Keratinocyte (primary cell): ENCODE measurements at regions not wholly inside any gene's neighbourhood (a gene's known extent, or its start where the extent isn't known, plus 50 kb on each side); places are given as distances from the start of the nearest gene placed in this dataset.

Experiments used
- DNase-seq: peaks from one replicate; pipeline ENCODE4 v3.0.0-alpha.2; 2011; ENCODE audit warnings: low read depth, missing footprints, low spot score
- FAIRE-seq: peaks from 2 replicates; lab custom pipeline; 2011; peaks lifted over from hg19 to GRCh38; lab: Jason Lieb, UNC
- H2AFZ ChIP-seq: 2 replicates; pipeline ENCODE4 v1.6.0; 2012; ENCODE audit warnings: low read length, control low read depth, inconsistent platforms; ENCODE audit not compliant: control insufficient read depth
- H3K27ac ChIP-seq: 2 replicates; pipeline ENCODE4 v1.5.1; 2011; ENCODE audit warnings: low read length; ENCODE audit not compliant: control insufficient read depth, insufficient read depth
- H3K27me3 ChIP-seq: 3 replicates; pipeline ENCODE4 v1.6.0; 2011; ENCODE audit warnings: low read length; ENCODE audit not compliant: control insufficient read depth, insufficient read depth; ENCODE audit errors: extremely low read depth
- H3K36me3 ChIP-seq, 2 experiments: 2 replicates in 1 of 2; 3 replicates in 1 of 2; pipeline ENCODE4 v1.5.1; 2011; ENCODE audit warnings: low read length in 2 of 2, mild to moderate bottlenecking in 1 of 2; ENCODE audit not compliant: control insufficient read depth in 2 of 2, insufficient read depth in 2 of 2; ENCODE audit errors: extremely low read depth in 1 of 2
- H3K4me1 ChIP-seq: 3 replicates; pipeline ENCODE4 v1.5.1; 2011; ENCODE audit warnings: low read length; ENCODE audit not compliant: control insufficient read depth, insufficient read depth; ENCODE audit errors: extremely low read depth
- H3K4me2 ChIP-seq: 3 replicates; pipeline ENCODE4 v1.6.0; 2011; ENCODE audit warnings: low read depth, low read length; ENCODE audit not compliant: control insufficient read depth, insufficient read depth; ENCODE audit errors: extremely low read depth
- H3K4me3 ChIP-seq, 3 experiments: fragments of 200-600 bp in 1 of 3; sonication (generic) in 1 of 3; 2 replicates in 2 of 3; 3 replicates in 1 of 3; pipeline ENCODE4 v1.5.1; 2011 to 2016; ENCODE audit warnings: low read length in 3 of 3, mild to moderate bottlenecking in 3 of 3, control low read depth in 2 of 3, inconsistent platforms in 1 of 3, low read depth in 1 of 3, mixed read lengths in 1 of 3, mixed run types in 1 of 3, moderate library complexity in 1 of 3; ENCODE audit not compliant: control insufficient read depth in 2 of 3, insufficient read depth in 2 of 3; ENCODE audit errors: extremely low read depth in 1 of 3
- H3K79me2 ChIP-seq: 2 replicates; pipeline ENCODE4 v1.6.0; 2012; ENCODE audit warnings: low read length; ENCODE audit not compliant: control insufficient read depth, insufficient read depth
- H3K9ac ChIP-seq: 3 replicates; pipeline ENCODE4 v1.6.0; 2011; ENCODE audit warnings: low read length; ENCODE audit not compliant: control insufficient read depth, insufficient read depth; ENCODE audit errors: extremely low read depth
- H3K9me1 ChIP-seq: 3 replicates; pipeline ENCODE4 v1.6.0; 2011; ENCODE audit warnings: low read length; ENCODE audit not compliant: control insufficient read depth, insufficient read depth; ENCODE audit errors: extremely low read depth
- H3K9me3 ChIP-seq: 2 replicates; pipeline ENCODE4 v1.5.1; 2012; ENCODE audit warnings: low read depth, low read length; ENCODE audit not compliant: control insufficient read depth
- H4K20me1 ChIP-seq: 3 replicates; pipeline ENCODE4 v1.6.0; 2011; ENCODE audit warnings: low read length; ENCODE audit not compliant: control insufficient read depth, insufficient read depth; ENCODE audit errors: extremely low read depth
- EZH2 ChIP-seq: IDR thresholded peaks from one replicate; pipeline ENCODE4 v1.6.1; 2012; ENCODE audit warnings: inconsistent platforms, mild to moderate bottlenecking, low read length, moderate library complexity
- dilution Hi-C: fragments of 300-500 bp; cut with MboI; formaldehyde crosslinking; loops from one replicate; pipeline ENCODE4 v1.7.0; 2020; ENCODE audit warnings: low sequenced_read_pairs; ENCODE audit not compliant: extremely low pct_ligation_motif_present
- TF ChIP-seq, protein P1 (sequence below), 3 experiments: IDR thresholded peaks in 1 of 3; conservative IDR thresholded peaks in 1 of 3; optimal IDR thresholded peaks in 1 of 3; 2 replicates in 2 of 3; 3 replicates in 1 of 3; pipeline versions ENCODE3 to v1.5.1; 2011; ENCODE audit warnings: low read length in 3 of 3, mild to moderate bottlenecking in 3 of 3, moderate library complexity in 2 of 3, control low read depth in 1 of 3, inconsistent platforms in 1 of 3; ENCODE audit not compliant: insufficient read depth in 2 of 3; ENCODE audit errors: extremely low read depth in 1 of 3

DNA sequence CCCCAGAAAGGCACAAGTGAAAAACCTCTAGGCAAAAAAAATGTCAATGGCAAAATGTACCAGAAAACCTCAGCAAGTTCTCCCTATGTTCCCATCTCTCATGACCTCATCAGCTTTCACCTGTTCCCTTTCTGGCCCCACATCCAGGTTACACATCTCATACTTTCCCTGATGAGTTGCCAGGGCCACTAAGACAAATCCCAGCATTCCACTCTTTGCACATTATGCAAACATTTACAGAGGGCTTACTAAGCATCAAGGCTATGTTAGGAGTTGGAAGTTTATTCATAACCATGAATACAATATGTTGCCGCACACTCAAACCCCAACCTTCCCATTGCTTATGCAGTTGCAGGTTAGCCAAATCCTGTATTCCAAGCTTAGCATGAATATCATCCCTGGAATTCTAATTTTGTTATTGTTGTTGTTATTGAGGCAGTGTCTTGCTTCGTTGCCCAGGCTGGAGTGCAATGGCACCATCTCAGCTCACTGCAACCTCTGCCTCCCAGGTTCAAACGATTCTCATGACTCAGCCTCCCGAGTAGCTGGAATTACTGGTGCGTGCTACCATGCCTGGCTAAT is 129.3 kb upstream of the UBE2E2 start:
- Histone ChIP-seq H3K27me3 (peaks cover 20% of the 10 kb centered on the region), H3K27ac (no peak overlapping the region), H3K36me3 (no peaks in the 10 kb centered on the region), H3K79me2 (no peaks in the 10 kb centered on the region), H3K9ac (no peak overlapping the region), H3K9me3 (no peaks in the 10 kb centered on the region), H2AFZ (no peak overlapping the region), H3K4me2 (no peak overlapping the region), H3K4me3 (no peak overlapping the region), H4K20me1 (no peaks in the 10 kb centered on the region), H3K4me1 (peaks cover 4% of the 10 kb centered on the region), H3K9me1 (no peaks in the 10 kb centered on the region)
- no peak for DNase-seq
- TF ChIP-seq, protein P1, sequence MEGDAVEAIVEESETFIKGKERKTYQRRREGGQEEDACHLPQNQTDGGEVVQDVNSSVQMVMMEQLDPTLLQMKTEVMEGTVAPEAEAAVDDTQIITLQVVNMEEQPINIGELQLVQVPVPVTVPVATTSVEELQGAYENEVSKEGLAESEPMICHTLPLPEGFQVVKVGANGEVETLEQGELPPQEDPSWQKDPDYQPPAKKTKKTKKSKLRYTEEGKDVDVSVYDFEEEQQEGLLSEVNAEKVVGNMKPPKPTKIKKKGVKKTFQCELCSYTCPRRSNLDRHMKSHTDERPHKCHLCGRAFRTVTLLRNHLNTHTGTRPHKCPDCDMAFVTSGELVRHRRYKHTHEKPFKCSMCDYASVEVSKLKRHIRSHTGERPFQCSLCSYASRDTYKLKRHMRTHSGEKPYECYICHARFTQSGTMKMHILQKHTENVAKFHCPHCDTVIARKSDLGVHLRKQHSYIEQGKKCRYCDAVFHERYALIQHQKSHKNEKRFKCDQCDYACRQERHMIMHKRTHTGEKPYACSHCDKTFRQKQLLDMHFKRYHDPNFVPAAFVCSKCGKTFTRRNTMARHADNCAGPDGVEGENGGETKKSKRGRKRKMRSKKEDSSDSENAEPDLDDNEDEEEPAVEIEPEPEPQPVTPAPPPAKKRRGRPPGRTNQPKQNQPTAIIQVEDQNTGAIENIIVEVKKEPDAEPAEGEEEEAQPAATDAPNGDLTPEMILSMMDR (optimal IDR thresholded peaks at IDR 0.05 in 1 of 3, IDR thresholded peaks at IDR 0.05 in 1 of 3, conservative IDR thresholded peaks at IDR 0.05 in 1 of 3; ENCODE audit: extremely low read depth in 1 of 3, insufficient read depth in 2 of 3, low read length in 3 of 3), result no peak
- no peak for TF ChIP-seq EZH2
- no peak for FAIRE-seq
- dilution Hi-C loops, result no loop called here

DNA sequence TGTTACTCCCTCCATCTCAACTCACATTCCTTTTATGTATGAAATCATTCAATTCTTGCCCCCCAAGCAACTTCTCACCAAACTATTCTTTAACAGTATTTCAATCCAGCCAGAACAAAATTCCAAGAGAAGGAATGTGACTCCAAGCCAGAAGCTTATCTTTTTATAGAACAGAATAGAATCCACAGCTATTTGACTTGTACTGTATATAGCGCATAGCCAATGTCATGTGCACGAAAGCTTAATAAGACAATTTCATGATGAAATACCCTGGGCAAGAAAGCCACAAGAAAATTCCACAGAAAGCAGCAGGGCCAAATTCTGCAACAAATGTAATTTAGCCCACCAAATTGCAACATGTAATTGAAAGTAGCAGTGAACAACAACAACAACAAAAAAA is 127.6 kb upstream of the UBE2E2 start:
- Histone ChIP-seq H3K9me1 (no peaks in the 10 kb centered on the region), H4K20me1 (no peaks in the 10 kb centered on the region), H3K27me3 (peaks cover 20% of the 10 kb centered on the region), H3K9me3 (no peaks in the 10 kb centered on the region), H3K36me3 (no peaks in the 10 kb centered on the region), H3K4me2 (no peak overlapping the region), H3K4me1 (peaks cover 4% of the 10 kb centered on the region), H3K79me2 (no peaks in the 10 kb centered on the region), H3K4me3 (no peak overlapping the region), H3K27ac (no peak overlapping the region), H2AFZ (no peak overlapping the region), H3K9ac (no peak overlapping the region)
- TF ChIP-seq, protein P1 (optimal IDR thresholded peaks at IDR 0.05 in 1 of 3, IDR thresholded peaks at IDR 0.05 in 1 of 3, conservative IDR thresholded peaks at IDR 0.05 in 1 of 3; ENCODE audit: extremely low read depth in 1 of 3, insufficient read depth in 2 of 3, low read length in 3 of 3), result no peak
- no peak for TF ChIP-seq EZH2
- DNase-seq (no peak), FAIRE-seq (no peak)
- dilution Hi-C loops, result no loop called here
